Activated naive CD8-positive, alpha-beta T cell treated with anti-CD3 and anti-CD28 coated beads, Interleukin-2, amount 10 ng/mL, durations not matched to agents 7 days and 5 days (primary cell): ENCODE measurements at regions not wholly inside any gene's neighbourhood (a gene's known extent, or its start where the extent isn't known, plus 50 kb on each side); places are given as distances from the start of the nearest gene placed in this dataset.

Experiments used
- ATAC-seq: fragments of 150-1000 bp; cut with Tn5 transposase; one replicate; pipeline ENCODE4 v1.10.0; 2021; ENCODE audit warnings: low read depth, moderate library complexity
- POLR2A ChIA-PET: fragments of 350-600 bp; sonication (Branson Sonifier 250); formaldehyde crosslinking; loops from one replicate; lab custom pipeline; 2021; ENCODE audit warnings: antibody characterized with exemption; lab: Charles Lee
- DNase-seq: peaks from one replicate; pipeline ENCODE4 v3.0.0; 2021
- H3K27ac Mint-ChIP-seq: one replicate; pipeline ENCODE4 v1.8.0; 2022; ENCODE audit warnings: mild to moderate bottlenecking, mixed read lengths
- H3K27me3 Mint-ChIP-seq: one replicate; pipeline ENCODE4 v1.8.0; 2022; ENCODE audit warnings: mild to moderate bottlenecking, moderate library complexity, mixed read lengths
- H3K36me3 Mint-ChIP-seq: one replicate; pipeline ENCODE4 v1.8.0; 2021; ENCODE audit warnings: mild to moderate bottlenecking, mixed read lengths
- H3K4me1 Mint-ChIP-seq: one replicate; pipeline ENCODE4 v1.8.0; 2021; ENCODE audit warnings: mixed read lengths
- H3K4me3 Mint-ChIP-seq: one replicate; pipeline ENCODE4 v1.8.0; 2022; ENCODE audit warnings: mild to moderate bottlenecking, moderate library complexity, mixed read lengths
- H3K9me3 Mint-ChIP-seq: one replicate; pipeline ENCODE4 v1.8.0; 2021; ENCODE audit warnings: mixed read lengths

GRCh38 chr6:40298207-40298606 lies 289.0 kb downstream of the LRFN2 start:
- Mint-ChIP-seq H3K36me3 (no peaks in the 10 kb centered on the region), H3K27ac (no peak overlapping the region), H3K4me3 (no peak overlapping the region), H3K27me3 (peaks cover 4% of the 10 kb centered on the region), H3K4me1 (no peaks in the 10 kb centered on the region), H3K9me3 (peaks cover 1% of the 10 kb centered on the region)
- POLR2A ChIA-PET: no interaction called here
- no peak for ATAC-seq
- no peak for DNase-seq

- no peak for ATAC-seq
- no peaks in the 10 kb centered on the region for H3K4me1 Mint-ChIP-seq
- no peaks in the 10 kb centered on the region for H3K36me3 Mint-ChIP-seq
- DNase-seq: no peak
- peaks cover 1% of the 10 kb centered on the region for H3K9me3 Mint-ChIP-seq
- no peak overlapping the region for H3K27ac Mint-ChIP-seq
- no peak overlapping the region for H3K4me3 Mint-ChIP-seq
- POLR2A ChIA-PET: no interaction called here
- peaks cover 6% of the 10 kb centered on the region for H3K27me3 Mint-ChIP-seq
Observed at GRCh38 chr6:40295251-40295950, 291.8 kb downstream of the LRFN2 start.

GRCh38 chr6:40293460-40294185 lies 293.5 kb downstream of the LRFN2 start:
- Mint-ChIP-seq H3K9me3 (no peaks in the 10 kb centered on the region), H3K27ac (no peak overlapping the region), H3K36me3 (no peaks in the 10 kb centered on the region), H3K4me3 (no peak overlapping the region), H3K27me3 (peaks cover 6% of the 10 kb centered on the region), H3K4me1 (no peaks in the 10 kb centered on the region)
- ATAC-seq (no peak), DNase-seq (no peak)
- POLR2A ChIA-PET: no interaction called here

GRCh38 chr6:40293060-40293459 lies 294.1 kb downstream of the LRFN2 start:
- ATAC-seq: no peak
- no peak overlapping the region for H3K4me3 Mint-ChIP-seq
- peaks cover 6% of the 10 kb centered on the region for H3K27me3 Mint-ChIP-seq
- H3K27ac Mint-ChIP-seq: no peak overlapping the region
- DNase-seq: no peak
- no peaks in the 10 kb centered on the region for H3K4me1 Mint-ChIP-seq
- no peaks in the 10 kb centered on the region for H3K9me3 Mint-ChIP-seq
- POLR2A ChIA-PET: no interaction called here
- H3K36me3 Mint-ChIP-seq: no peaks in the 10 kb centered on the region

GRCh38 chr6:40290816-40291215 lies 296.3 kb downstream of the LRFN2 start:
- Mint-ChIP-seq H3K4me3 (no peak overlapping the region), H3K9me3 (no peaks in the 10 kb centered on the region), H3K27ac (no peak overlapping the region), H3K4me1 (no peaks in the 10 kb centered on the region), H3K27me3 (peaks cover 18% of the 10 kb centered on the region), H3K36me3 (no peaks in the 10 kb centered on the region)
- POLR2A ChIA-PET: no interaction called here
- ATAC-seq (no peak), DNase-seq (no peak)

GRCh38 chr6:40288919-40289318 lies 298.2 kb downstream of the LRFN2 start:
- Mint-ChIP-seq H3K27ac (no peak overlapping the region), H3K9me3 (no peaks in the 10 kb centered on the region), H3K36me3 (no peaks in the 10 kb centered on the region), H3K27me3 (peaks cover 27% of the 10 kb centered on the region), H3K4me1 (no peaks in the 10 kb centered on the region), H3K4me3 (no peak overlapping the region)
- no peak for ATAC-seq
- POLR2A ChIA-PET: no interaction called here
- DNase-seq: no peak

- Mint-ChIP-seq H3K27me3 (peaks cover 32% of the 10 kb centered on the region), H3K27ac (no peak overlapping the region), H3K4me1 (no peaks in the 10 kb centered on the region), H3K4me3 (no peak overlapping the region), H3K9me3 (no peaks in the 10 kb centered on the region), H3K36me3 (no peaks in the 10 kb centered on the region)
- no peak for DNase-seq
- POLR2A ChIA-PET: no interaction called here
- no peak for ATAC-seq
Observed at GRCh38 chr6:40287296-40287850, 299.8 kb downstream of the LRFN2 start.

- H3K9me3 Mint-ChIP-seq: no peaks in the 10 kb centered on the region
- H3K4me1 Mint-ChIP-seq: no peaks in the 10 kb centered on the region
- no peak for DNase-seq
- no peak for ATAC-seq
- H3K27me3 Mint-ChIP-seq: peaks cover 32% of the 10 kb centered on the region
- H3K27ac Mint-ChIP-seq: no peak overlapping the region
- POLR2A ChIA-PET: no interaction called here
- no peaks in the 10 kb centered on the region for H3K36me3 Mint-ChIP-seq
- no peak overlapping the region for H3K4me3 Mint-ChIP-seq
Observed at GRCh38 chr6:40286721-40287120, 300.4 kb downstream of the LRFN2 start.

GRCh38 chr6:40285996-40286395 lies 301.2 kb downstream of the LRFN2 start:
- DNase-seq: no peak
- Mint-ChIP-seq H3K27me3 (peaks cover 31% of the 10 kb centered on the region), H3K36me3 (no peaks in the 10 kb centered on the region), H3K4me3 (no peak overlapping the region), H3K9me3 (no peaks in the 10 kb centered on the region), H3K4me1 (no peaks in the 10 kb centered on the region), H3K27ac (no peak overlapping the region)
- ATAC-seq: no peak
- POLR2A ChIA-PET: no interaction called here

- Mint-ChIP-seq H3K4me3 (no peak overlapping the region), H3K27me3 (peaks cover 30% of the 10 kb centered on the region), H3K36me3 (no peaks in the 10 kb centered on the region), H3K4me1 (no peaks in the 10 kb centered on the region), H3K27ac (no peak overlapping the region), H3K9me3 (no peaks in the 10 kb centered on the region)
- DNase-seq: no peak
- POLR2A ChIA-PET: no interaction called here
- ATAC-seq: no peak
Observed at GRCh38 chr6:40285535-40285934, 301.6 kb downstream of the LRFN2 start.

GRCh38 chr6:40282986-40283385 lies 304.2 kb downstream of the LRFN2 start:
- ATAC-seq (no peak), DNase-seq (no peak)
- Mint-ChIP-seq H3K27ac (no peak overlapping the region), H3K36me3 (no peaks in the 10 kb centered on the region), H3K9me3 (no peaks in the 10 kb centered on the region), H3K4me3 (no peak overlapping the region), H3K27me3 (peaks cover 30% of the 10 kb centered on the region), H3K4me1 (no peaks in the 10 kb centered on the region)
- POLR2A ChIA-PET: no interaction called here

GRCh38 chr6:40281402-40281801 lies 305.8 kb downstream of the LRFN2 start:
- POLR2A ChIA-PET: no interaction called here
- no peak overlapping the region for H3K4me3 Mint-ChIP-seq
- DNase-seq (no peak), ATAC-seq (no peak)
- no peaks in the 10 kb centered on the region for H3K4me1 Mint-ChIP-seq
- H3K27me3 Mint-ChIP-seq: peaks cover 18% of the 10 kb centered on the region
- no peaks in the 10 kb centered on the region for H3K36me3 Mint-ChIP-seq
- H3K9me3 Mint-ChIP-seq: no peaks in the 10 kb centered on the region
- no peak overlapping the region for H3K27ac Mint-ChIP-seq

GRCh38 chr6:40280231-40280630 lies 306.9 kb downstream of the LRFN2 start:
- Mint-ChIP-seq H3K9me3 (no peaks in the 10 kb centered on the region), H3K36me3 (no peaks in the 10 kb centered on the region), H3K4me1 (no peaks in the 10 kb centered on the region), H3K27ac (no peak overlapping the region), H3K27me3 (peaks cover 8% of the 10 kb centered on the region), H3K4me3 (no peak overlapping the region)
- POLR2A ChIA-PET: no interaction called here
- DNase-seq: no peak
- no peak for ATAC-seq

- Mint-ChIP-seq H3K27ac (no peak overlapping the region), H3K27me3 (peaks cover 11% of the 10 kb centered on the region)
- no peak for ATAC-seq
Observed at GRCh38 chr6:40276141-40276540, 311.0 kb downstream of the LRFN2 start.

More at GRCh38 chr6:40276141-40276540, 311.0 kb downstream of the LRFN2 start:
- DNase-seq: no peak
- H3K9me3 Mint-ChIP-seq: no peaks in the 10 kb centered on the region
- POLR2A ChIA-PET: no interaction called here
- H3K4me1 Mint-ChIP-seq: no peaks in the 10 kb centered on the region
- no peaks in the 10 kb centered on the region for H3K36me3 Mint-ChIP-seq
- no peak overlapping the region for H3K4me3 Mint-ChIP-seq
